Mesenchymal stem cell (in vitro differentiated cells and primary cell): ENCODE measurements at regions not wholly inside any gene's neighbourhood (a gene's known extent, or its start where the extent isn't known, plus 50 kb on each side); places are given as distances from the start of the nearest gene placed in this dataset.

ENCODE experiments used
- DNase-seq: peaks from one replicate; pipeline ENCODE4 v3.0.0-alpha.2; 2013
- H2AFZ ChIP-seq: one replicate; pipeline ENCODE4 v1.6.1; 2013; ENCODE audit warnings: low read depth, mild to moderate bottlenecking, control low read depth, inconsistent platforms, low read length, moderate library complexity
- H2AK5ac ChIP-seq: 2 replicates; pipeline ENCODE4 v1.6.1; 2013; ENCODE audit warnings: low read length, moderate library complexity, mild to moderate bottlenecking, inconsistent platforms; ENCODE audit not compliant: severe bottlenecking
- H2BK120ac ChIP-seq: one replicate; pipeline ENCODE4 v1.6.1; 2013; ENCODE audit warnings: low read depth, mild to moderate bottlenecking, inconsistent platforms, low read length, moderate library complexity
- H2BK12ac ChIP-seq, 2 experiments: one replicate each; pipeline ENCODE4 v1.6.1; 2013; ENCODE audit warnings: inconsistent platforms in 2 of 2, low read length in 2 of 2, mild to moderate bottlenecking in 2 of 2, moderate library complexity in 2 of 2, control low read depth in 1 of 2
- H2BK15ac ChIP-seq: one replicate; pipeline ENCODE4 v1.6.1; 2013; ENCODE audit warnings: mild to moderate bottlenecking, low read depth, inconsistent platforms; ENCODE audit not compliant: poor library complexity, severe bottlenecking
- H2BK5ac ChIP-seq: 2 replicates; pipeline ENCODE4 v1.6.1; 2013; ENCODE audit warnings: low read depth, mild to moderate bottlenecking, low read length, control low read depth, inconsistent platforms; ENCODE audit not compliant: poor library complexity, severe bottlenecking
- H3K14ac ChIP-seq, 2 experiments: one replicate each; pipeline ENCODE4 v1.6.1; 2013; ENCODE audit warnings: inconsistent platforms in 2 of 2, low read length in 2 of 2, control low read depth in 1 of 2, mild to moderate bottlenecking in 1 of 2, moderate library complexity in 1 of 2
- H3K18ac ChIP-seq, 2 experiments: one replicate each; pipeline ENCODE4 v1.6.1; 2013; ENCODE audit warnings: inconsistent platforms in 2 of 2, low read length in 2 of 2, control low read depth in 1 of 2, low read depth in 1 of 2, mild to moderate bottlenecking in 1 of 2
- H3K23ac ChIP-seq, 2 experiments: one replicate each; pipeline ENCODE4 v1.6.1; 2013; ENCODE audit warnings: inconsistent platforms in 2 of 2, low read length in 2 of 2, mild to moderate bottlenecking in 2 of 2, moderate library complexity in 2 of 2, control low read depth in 1 of 2
- H3K27ac ChIP-seq: 2 replicates; pipeline ENCODE4 v1.5.1; 2013; ENCODE audit warnings: mild to moderate bottlenecking, moderate library complexity, low read length, control low read depth, inconsistent platforms; ENCODE audit not compliant: poor library complexity, severe bottlenecking
- H3K27me3 ChIP-seq, 2 experiments: 2 replicates each; pipeline versions ENCODE4 v1.6.1 to v1.7.0; 2013; ENCODE audit warnings: low read length in 2 of 2, mild to moderate bottlenecking in 2 of 2, moderate library complexity in 2 of 2, control low read depth in 1 of 2, inconsistent platforms in 1 of 2; ENCODE audit not compliant: control insufficient read depth in 1 of 2, insufficient read depth in 1 of 2
- H3K36me3 ChIP-seq, 2 experiments: 2 replicates each; pipeline versions ENCODE4 v1.6.1 to v1.7.0; 2013; ENCODE audit warnings: low read length in 2 of 2, control low read depth in 1 of 2, inconsistent platforms in 1 of 2, low read depth in 1 of 2, mild to moderate bottlenecking in 1 of 2; ENCODE audit not compliant: insufficient read depth in 2 of 2, control insufficient read depth in 1 of 2
- H3K4ac ChIP-seq, 2 experiments: one replicate each; pipeline ENCODE4 v1.6.1; 2013; ENCODE audit warnings: inconsistent platforms in 2 of 2, low read length in 2 of 2, mild to moderate bottlenecking in 2 of 2, moderate library complexity in 2 of 2, control low read depth in 1 of 2, low read depth in 1 of 2
- H3K4me1 ChIP-seq: 2 replicates; pipeline ENCODE4 v1.6.1; 2013; ENCODE audit warnings: low read depth, low read length, control low read depth; ENCODE audit not compliant: control insufficient read depth, insufficient read depth
- H3K4me2 ChIP-seq: 2 replicates; pipeline ENCODE4 v1.6.1; 2013; ENCODE audit warnings: low read length, mild to moderate bottlenecking, inconsistent platforms; ENCODE audit not compliant: poor library complexity, severe bottlenecking
- H3K4me3 ChIP-seq, 2 experiments: 2 replicates each; pipeline versions ENCODE4 v1.5.1 to v1.7.0; 2013; ENCODE audit warnings: low read length in 2 of 2, mild to moderate bottlenecking in 2 of 2, control low read depth in 1 of 2, low read depth in 1 of 2; ENCODE audit not compliant: insufficient read depth in 1 of 2
- H3K79me1 ChIP-seq: replicated peaks from 2 replicates; pipeline ENCODE4 v1.6.1; 2013; ENCODE audit warnings: mild to moderate bottlenecking, control low read depth, low read length, inconsistent platforms; ENCODE audit not compliant: poor library complexity, severe bottlenecking
- H3K9ac ChIP-seq: 2 replicates; pipeline ENCODE4 v1.7.0; 2013; ENCODE audit warnings: mild to moderate bottlenecking, low read length, moderate library complexity
- H3K9me3 ChIP-seq: 2 replicates; pipeline ENCODE4 v1.7.0; 2013; ENCODE audit warnings: mild to moderate bottlenecking, low read length; ENCODE audit not compliant: control insufficient read depth
- H4K8ac ChIP-seq: one replicate; pipeline ENCODE4 v1.6.1; 2013; ENCODE audit warnings: inconsistent platforms, mild to moderate bottlenecking, low read length, moderate library complexity
- H4K91ac ChIP-seq: one replicate; pipeline ENCODE4 v1.6.1; 2013; ENCODE audit warnings: mild to moderate bottlenecking, low read length, inconsistent platforms
- WGBS: methylation state at CpG from one replicate; pipeline ENCODE4 v1.1.7; 2013; ENCODE audit warnings: mixed read lengths; 5-methylcytosine and 5-hydroxymethylcytosine counted together

GRCh38 chr13:44266772-44267171, 106.9 kb upstream of the SERP2 start:
- no peak for DNase-seq
- Histone ChIP-seq H3K27ac (no peak overlapping the region), H2BK12ac (peak overlapping the region in 1 of 2 experiments; percentile 49), H3K36me3 (no peaks in the 10 kb centered on the region), H2AFZ (no peak overlapping the region), H3K23ac (no peak overlapping the region), H3K9ac (no peak overlapping the region), H3K27me3 (no peaks in the 10 kb centered on the region), H3K14ac (peak overlapping the region in 1 of 2 experiments; percentile 49), H3K79me1 (no peaks in the 10 kb centered on the region), H3K18ac (no peak overlapping the region), H2AK5ac (no peak overlapping the region), H3K9me3 (no peaks in the 10 kb centered on the region), H3K4me3 (no peak overlapping the region), H2BK120ac (no peak overlapping the region), H3K4ac (no peak overlapping the region), H4K8ac (no peak overlapping the region), H3K4me1 (peaks cover 1% of the 10 kb centered on the region), H4K91ac (no peak overlapping the region), H3K4me2 (no peak overlapping the region), H2BK5ac (no peak overlapping the region), H2BK15ac (peak overlapping the region; percentile 87)
- WGBS, result 94% methylated on average over 1 of the region's 1 CpG

- no peak overlapping the region for H2BK120ac ChIP-seq
- no peak overlapping the region for H3K9ac ChIP-seq
- no peak overlapping the region for H3K18ac ChIP-seq
- H3K9me3 ChIP-seq, result no peaks in the 10 kb centered on the region
- no peak overlapping the region for H2BK5ac ChIP-seq
- 94% methylated on average over 1 of the region's 1 CpG for WGBS
- no peak overlapping the region for H3K4me3 ChIP-seq
- no peaks in the 10 kb centered on the region for H3K79me1 ChIP-seq
- H3K23ac ChIP-seq, result no peak overlapping the region
- H2AK5ac ChIP-seq, result no peak overlapping the region
- no peaks in the 10 kb centered on the region for H3K27me3 ChIP-seq
- no peak overlapping the region for H2AFZ ChIP-seq
- no peak for DNase-seq
- H3K4me2 ChIP-seq, result no peak overlapping the region
- H3K4ac ChIP-seq, result no peak overlapping the region
- peak overlapping the region; percentile 48 for H4K91ac ChIP-seq
- peaks cover 1% of the 10 kb centered on the region for H3K4me1 ChIP-seq
- no peaks in the 10 kb centered on the region for H3K36me3 ChIP-seq
- H3K27ac ChIP-seq, result no peak overlapping the region
- H3K14ac ChIP-seq, result peak overlapping the region in 1 of 2 experiments; percentile 49
- no peak overlapping the region for H2BK15ac ChIP-seq
- peak overlapping the region; percentile 22 to 49 for H2BK12ac ChIP-seq
- no peak overlapping the region for H4K8ac ChIP-seq
Measured at GRCh38 chr13:44267203-44267602, 106.4 kb upstream of the SERP2 start.

DNA sequence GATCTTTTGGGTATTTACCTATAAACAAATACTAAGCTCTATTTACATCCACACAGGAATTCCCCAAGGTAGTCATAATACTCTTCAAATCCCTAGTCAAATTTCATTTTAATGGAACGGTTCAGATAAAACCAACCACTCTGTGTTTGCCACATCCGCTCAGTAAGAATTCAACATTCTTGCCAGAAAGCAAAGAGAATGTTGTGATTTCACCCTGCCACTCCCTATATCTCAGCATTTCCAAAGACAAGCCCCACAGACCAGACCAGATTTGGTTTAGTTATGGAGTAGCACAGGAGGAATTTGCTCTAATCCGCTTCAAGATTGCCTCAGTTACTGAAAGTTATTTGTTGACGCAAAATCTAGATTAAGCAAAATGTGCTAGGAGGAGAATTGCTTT, 105.6 kb upstream of the SERP2 start:
- H3K23ac ChIP-seq, result no peak overlapping the region
- H3K9me3 ChIP-seq, result no peaks in the 10 kb centered on the region
- H4K91ac ChIP-seq, result no peak overlapping the region
- H2BK120ac ChIP-seq, result no peak overlapping the region
- H3K27me3 ChIP-seq, result no peaks in the 10 kb centered on the region
- no peak overlapping the region for H3K4me2 ChIP-seq
- H2AFZ ChIP-seq, result no peak overlapping the region
- no peak overlapping the region for H3K4me3 ChIP-seq
- H2BK12ac ChIP-seq, result no peak overlapping the region
- no peak overlapping the region for H2BK15ac ChIP-seq
- H3K14ac ChIP-seq, result no peak overlapping the region
- H3K4ac ChIP-seq, result no peak overlapping the region
- H3K36me3 ChIP-seq, result no peaks in the 10 kb centered on the region
- no peak overlapping the region for H2BK5ac ChIP-seq
- no peak overlapping the region for H3K27ac ChIP-seq
- no peaks in the 10 kb centered on the region for H3K79me1 ChIP-seq
- peak overlapping the region; percentile 52 for H3K9ac ChIP-seq
- WGBS, result 88% methylated on average over 4 of the region's 4 CpGs
- peaks cover 1% of the 10 kb centered on the region for H3K4me1 ChIP-seq
- no peak overlapping the region for H2AK5ac ChIP-seq
- no peak for DNase-seq
- no peak overlapping the region for H3K18ac ChIP-seq
- no peak overlapping the region for H4K8ac ChIP-seq

- peaks cover 3% of the 10 kb centered on the region for H3K4me1 ChIP-seq
- peak overlapping the region; percentile 65 to 83 for H2BK12ac ChIP-seq
- H3K4ac ChIP-seq, result peak overlapping the region in 1 of 2 experiments; percentile 44
- H2BK120ac ChIP-seq, result peak overlapping the region; percentile 15
- H3K9me3 ChIP-seq, result no peaks in the 10 kb centered on the region
- DNase-seq, result no peak
- no peak overlapping the region for H3K4me3 ChIP-seq
- no peaks in the 10 kb centered on the region for H3K36me3 ChIP-seq
- H2BK5ac ChIP-seq, result no peak overlapping the region
- H3K27ac ChIP-seq, result no peak overlapping the region
- H3K14ac ChIP-seq, result peak overlapping the region in 1 of 2 experiments; percentile 77
- H2AK5ac ChIP-seq, result peak overlapping the region; percentile 37
- H3K27me3 ChIP-seq, result no peaks in the 10 kb centered on the region
- H2AFZ ChIP-seq, result no peak overlapping the region
- peak overlapping the region; percentile 30 for H4K91ac ChIP-seq
- peak overlapping the region; percentile 74 to 75 for H3K18ac ChIP-seq
- H4K8ac ChIP-seq, result no peak overlapping the region
- no peak overlapping the region for H3K9ac ChIP-seq
- no peak overlapping the region for H3K4me2 ChIP-seq
- no peak overlapping the region for H3K23ac ChIP-seq
- H2BK15ac ChIP-seq, result no peak overlapping the region
- H3K79me1 ChIP-seq, result no peaks in the 10 kb centered on the region
Measured at GRCh38 chr13:44268980-44269379, 104.6 kb upstream of the SERP2 start.
